ENCODE measurements at regions not wholly inside any gene's neighbourhood (a gene's known extent, or its start where the extent isn't known, plus 50 kb on each side); places are given as distances from the start of the nearest gene placed in this dataset.

- H3K9me2 ChIP-seq (ENCODE audit: insufficient read depth, low read length), result no peaks in the 10 kb centered on the region
- no peaks in the 10 kb centered on the region for H3K9me3 ChIP-seq (ENCODE audit: low read length)
- no peaks in the 10 kb centered on the region for H3K36me3 ChIP-seq (ENCODE audit: insufficient read depth, low read length)
- H3K9ac ChIP-seq (ENCODE audit: low read length), result no peak overlapping the region
- no peak overlapping the region for H2AFZ ChIP-seq (ENCODE audit: low read depth, low read length)
- H3K4me3 ChIP-seq (ENCODE audit: low read length), result no peak overlapping the region
- no peaks in the 10 kb centered on the region for H3F3A ChIP-seq (ENCODE audit: insufficient read depth, low read length, poor library complexity, severe bottlenecking)
- no peaks in the 10 kb centered on the region for H3K79me2 ChIP-seq (replicated peaks; ENCODE audit: insufficient read depth, low read length)
- no peaks in the 10 kb centered on the region for H4K20me1 ChIP-seq (ENCODE audit: insufficient read depth)
- H3K27me3 ChIP-seq (ENCODE audit: insufficient read depth, low read depth, low read length), result no peaks in the 10 kb centered on the region
- no peak for TF ChIP-seq REST (IDR thresholded peaks at IDR 0.05; ENCODE audit: borderline replicate concordance)
- TF ChIP-seq MXI1 (conservative IDR thresholded peaks at IDR 0.05; ENCODE audit: poor library complexity, severe bottlenecking), result no peak
- no peak for TF ChIP-seq SMC3 (conservative IDR thresholded peaks at IDR 0.05; ENCODE audit: poor library complexity)
- H3K27ac ChIP-seq (ENCODE audit: low read length), result no peak overlapping the region
- no peak overlapping the region for H3K4me2 ChIP-seq (ENCODE audit: low read length)
These were observed 395.1 kb downstream of the CETN3 start for GRCh38 chr5:90014420-90014819.

GRCh38 chr5:90000351-90000750 lies 409.2 kb downstream of the CETN3 start:
- H3K36me3 ChIP-seq (ENCODE audit: insufficient read depth, low read length), result no peaks in the 10 kb centered on the region
- H3K9me3 ChIP-seq (ENCODE audit: low read length), result no peaks in the 10 kb centered on the region
- no peaks in the 10 kb centered on the region for H3K9me2 ChIP-seq (ENCODE audit: insufficient read depth, low read length)
- H3K27ac ChIP-seq (ENCODE audit: low read length), result no peak overlapping the region
- TF ChIP-seq POLR2AphosphoS5 (IDR thresholded peaks at IDR 0.05) (no peak), EP300 (conservative IDR thresholded peaks at IDR 0.05; ENCODE audit: poor library complexity, severe bottlenecking) (no peak), EZH2 (IDR thresholded peaks at IDR 0.05; ENCODE audit: borderline replicate concordance, insufficient read depth, low read length, poor library complexity, severe bottlenecking) (no peak), MXI1 (conservative IDR thresholded peaks at IDR 0.05; ENCODE audit: poor library complexity, severe bottlenecking) (no peak), SMC3 (conservative IDR thresholded peaks at IDR 0.05; ENCODE audit: poor library complexity) (no peak), REST (IDR thresholded peaks at IDR 0.05; ENCODE audit: borderline replicate concordance) (no peak), TAF1 (IDR thresholded peaks at IDR 0.05; ENCODE audit: low read depth) (no peak), RAD21 (conservative IDR thresholded peaks at IDR 0.05) (no peak), CTCF (IDR thresholded peaks at IDR 0.05; ENCODE audit: poor library complexity, severe bottlenecking) (no peak)
- H3K27me3 ChIP-seq (ENCODE audit: insufficient read depth, low read depth, low read length), result no peaks in the 10 kb centered on the region
- no peak overlapping the region for H2AFZ ChIP-seq (ENCODE audit: low read depth, low read length)
- H3K79me2 ChIP-seq (replicated peaks; ENCODE audit: insufficient read depth, low read length), result no peaks in the 10 kb centered on the region
- H3K4me2 ChIP-seq (ENCODE audit: low read length), result no peak overlapping the region
- H4K20me1 ChIP-seq (ENCODE audit: insufficient read depth), result no peaks in the 10 kb centered on the region
- H3K4me3 ChIP-seq (ENCODE audit: low read length), result no peak overlapping the region
- H3K9ac ChIP-seq (ENCODE audit: low read length), result no peak overlapping the region
- no peaks in the 10 kb centered on the region for H3F3A ChIP-seq (ENCODE audit: insufficient read depth, low read length, poor library complexity, severe bottlenecking)

Data from neural cell (in vitro differentiated cells).